HG03097 (cell line): ENCODE measurements at regions not wholly inside any gene's neighbourhood (a gene's known extent, or its start where the extent isn't known, plus 50 kb on each side); places are given as distances from the start of the nearest gene placed in this dataset.

Experiments used
- ATAC-seq: cut with Tn5 transposase; IDR thresholded peaks from one replicate; pipeline ENCODE4 v1.9.1; 2021; ENCODE audit not compliant: unreplicated experiment, low FRiP score

DNA sequence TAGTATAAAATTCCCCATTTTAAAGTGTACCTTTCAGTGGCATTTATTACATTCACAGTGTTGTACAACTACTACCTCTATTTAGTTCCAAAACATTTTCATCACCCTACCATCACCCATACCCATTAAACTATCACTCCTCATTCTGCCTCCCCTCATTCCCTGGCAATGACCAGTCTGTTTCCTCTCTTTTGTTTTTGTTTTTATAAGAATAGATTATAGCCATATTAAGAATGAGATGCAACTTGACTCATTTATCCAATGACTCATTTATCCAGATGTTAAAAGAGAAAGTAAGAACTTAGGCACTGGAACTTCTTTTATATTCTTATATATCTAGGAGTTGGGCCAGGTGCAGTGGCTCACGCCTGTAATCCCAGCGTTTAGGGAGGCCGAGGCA is 156.3 kb downstream of the FAT3 start:
- ATAC-seq: no peak

DNA sequence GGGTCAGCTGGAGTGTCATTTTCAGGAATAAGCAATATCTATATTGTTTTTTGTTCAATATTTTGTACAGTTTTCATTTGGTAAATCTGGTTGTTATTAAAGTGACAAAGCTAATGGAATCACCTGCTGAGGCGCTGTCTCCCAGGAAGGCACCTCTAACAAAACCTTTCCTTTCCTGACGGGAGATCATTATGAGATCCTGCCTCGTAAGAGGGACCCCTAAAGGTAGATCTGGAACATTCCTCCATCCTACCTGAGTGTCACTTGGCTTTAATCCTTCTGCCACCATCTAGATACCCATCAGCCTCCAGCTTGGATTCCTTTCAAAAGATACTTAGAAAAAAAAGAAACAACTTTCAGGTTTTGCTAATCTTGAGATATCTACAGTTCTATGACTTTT is 157.7 kb downstream of the FAT3 start:
- ATAC-seq: no peak

DNA sequence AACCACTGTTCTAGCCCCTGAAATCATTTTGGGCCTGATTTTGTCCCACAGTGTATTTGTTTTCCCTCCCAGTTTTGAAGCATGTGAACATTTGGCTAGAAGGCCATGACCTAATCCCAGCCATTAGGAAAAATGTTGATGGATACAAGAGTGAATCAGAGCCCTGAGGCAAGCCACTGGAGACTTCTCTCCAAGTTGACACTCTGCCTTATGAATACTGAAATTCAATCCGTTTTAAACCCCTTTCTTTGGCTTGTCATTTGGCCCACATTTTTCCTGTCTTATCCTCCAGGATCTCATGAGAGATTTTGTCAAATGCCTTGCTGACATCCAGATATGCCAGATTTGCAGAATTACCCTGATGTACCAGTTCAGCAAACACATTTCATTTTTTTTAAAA is 158.8 kb downstream of the FAT3 start:
- ATAC-seq: no peak

DNA sequence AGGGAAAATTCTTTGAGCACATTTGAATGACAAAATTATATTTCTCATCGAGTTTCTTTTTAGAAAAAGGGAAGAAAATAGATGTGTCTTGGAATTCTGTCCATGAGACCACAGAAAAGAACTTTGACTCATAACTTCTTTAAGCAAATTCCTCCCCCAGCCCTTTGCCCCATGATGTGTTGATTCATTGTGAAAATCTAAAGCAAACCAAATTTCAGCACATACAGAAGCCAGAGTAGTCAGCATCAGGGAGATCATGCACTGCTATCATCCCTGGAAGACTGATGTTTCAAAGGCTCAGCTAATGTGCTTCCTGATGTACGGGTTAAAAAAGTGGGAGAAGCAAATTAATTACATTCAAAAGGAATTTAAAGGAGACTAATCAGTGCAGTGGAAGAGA is 159.7 kb downstream of the FAT3 start:
- no peak for ATAC-seq

DNA sequence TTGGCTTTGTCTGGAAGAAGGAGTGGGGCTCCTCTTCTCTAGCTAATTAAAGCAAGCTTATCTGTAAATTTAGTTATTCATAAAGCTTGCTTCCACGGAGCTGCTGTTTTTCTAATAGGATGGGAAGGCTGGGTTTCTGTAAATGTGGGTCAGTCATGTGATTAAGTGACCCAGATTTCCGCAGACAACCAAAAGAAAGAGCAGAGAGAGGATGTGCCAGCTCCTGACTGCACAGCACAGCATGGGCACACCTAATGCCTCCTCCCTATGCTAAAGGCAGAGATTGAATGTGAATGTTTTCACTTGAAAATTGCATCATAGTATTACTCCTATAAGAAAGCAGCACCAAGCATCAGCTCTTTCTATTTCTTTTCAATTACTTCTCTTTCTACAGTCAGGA is 160.2 kb downstream of the FAT3 start:
- ATAC-seq: no peak

DNA sequence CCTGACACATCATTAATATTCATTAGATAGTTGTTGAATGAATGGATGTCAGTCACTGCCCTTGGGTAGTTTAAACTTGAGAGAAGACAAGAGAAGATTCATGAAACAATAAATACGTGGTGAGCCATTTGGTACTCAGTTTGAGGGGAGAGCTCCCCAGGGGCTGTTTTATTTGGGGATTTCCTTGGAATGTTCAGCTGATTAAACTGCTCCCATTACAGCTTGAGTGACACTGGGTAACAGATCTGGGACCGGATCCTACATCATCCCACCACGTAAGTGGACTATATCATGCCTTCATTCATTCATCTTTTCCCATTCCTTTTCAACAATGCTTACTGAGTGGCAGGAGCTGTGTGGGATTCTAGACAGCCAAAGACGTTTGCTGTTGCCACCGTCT is 162.0 kb downstream of the FAT3 start:
- no peak for ATAC-seq

DNA sequence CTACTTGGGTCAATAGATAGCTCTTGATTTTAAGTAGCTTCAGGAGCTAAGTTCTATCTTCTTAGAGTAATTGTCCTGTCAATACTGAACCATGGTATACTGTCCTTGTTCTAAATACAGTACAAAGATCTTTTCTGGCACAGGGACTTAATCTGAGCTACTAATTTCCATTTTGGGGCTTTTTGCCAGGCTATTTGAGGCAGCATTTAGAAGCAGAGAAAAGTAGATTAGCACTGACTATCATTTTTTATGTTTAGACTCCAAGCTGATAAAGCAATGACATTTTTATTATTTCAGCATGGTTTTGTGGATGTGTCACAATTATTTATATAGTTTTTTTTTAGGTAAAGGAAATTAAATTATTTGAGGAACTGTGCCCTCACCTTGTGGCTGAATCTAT is 163.2 kb downstream of the FAT3 start:
- ATAC-seq: no peak

DNA sequence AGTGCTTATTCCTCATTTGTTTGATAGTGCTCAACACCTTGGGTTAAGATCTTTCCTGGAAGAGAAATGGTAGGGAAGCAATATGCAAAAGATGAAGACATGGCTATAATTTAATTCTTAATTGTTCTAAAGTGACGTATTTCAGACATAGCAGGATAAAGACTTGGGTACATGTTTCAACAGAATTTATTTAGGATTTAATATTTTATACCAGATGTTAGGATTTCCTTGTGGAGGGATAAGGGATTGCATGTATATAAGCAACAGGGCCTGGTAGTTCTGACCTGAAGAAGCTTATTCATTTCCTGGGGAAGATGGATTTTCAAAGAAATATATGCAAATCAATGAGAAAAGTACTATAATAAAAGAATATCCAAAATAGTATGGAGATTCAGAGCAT is 163.8 kb downstream of the FAT3 start:
- no peak for ATAC-seq

DNA sequence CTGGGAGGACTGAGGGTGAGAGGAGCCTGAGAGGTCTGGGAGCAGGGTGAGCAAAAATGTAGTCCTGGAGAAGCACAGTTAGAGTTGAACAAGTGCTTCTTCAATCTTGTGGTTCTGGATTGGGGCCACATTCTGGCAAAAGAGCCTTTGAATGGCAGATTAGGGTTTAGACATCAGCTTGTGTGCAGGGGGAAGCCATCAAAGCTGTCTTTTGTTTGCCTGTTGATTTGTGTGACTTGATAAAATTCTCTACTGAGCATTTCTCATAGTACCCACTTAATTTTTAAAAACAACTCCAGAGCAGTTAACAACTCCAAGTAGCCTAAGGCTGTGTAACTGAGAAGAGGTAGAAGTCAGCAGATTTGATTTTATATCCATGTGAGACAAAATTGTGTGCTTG is 166.2 kb downstream of the FAT3 start:
- ATAC-seq: no peak

DNA sequence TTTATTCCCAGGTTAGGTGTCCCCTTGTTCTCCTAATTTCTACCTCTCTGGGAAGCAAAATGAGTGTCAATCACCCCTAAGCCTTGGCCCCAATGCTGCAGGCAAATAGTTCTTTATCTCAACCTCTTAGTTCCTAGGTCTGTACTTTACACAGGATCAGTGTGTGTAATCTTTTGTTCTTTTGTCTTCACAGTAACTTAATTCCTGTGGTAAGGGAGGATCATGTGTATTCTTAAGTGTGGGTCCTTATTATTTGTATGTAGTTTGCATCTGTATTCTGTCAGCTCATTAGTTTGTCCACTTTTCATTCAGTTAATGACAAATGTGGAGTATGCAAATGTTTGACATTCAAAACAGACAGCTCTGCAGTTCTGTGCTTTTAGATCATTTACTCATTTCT is 166.7 kb downstream of the FAT3 start:
- no peak for ATAC-seq

DNA sequence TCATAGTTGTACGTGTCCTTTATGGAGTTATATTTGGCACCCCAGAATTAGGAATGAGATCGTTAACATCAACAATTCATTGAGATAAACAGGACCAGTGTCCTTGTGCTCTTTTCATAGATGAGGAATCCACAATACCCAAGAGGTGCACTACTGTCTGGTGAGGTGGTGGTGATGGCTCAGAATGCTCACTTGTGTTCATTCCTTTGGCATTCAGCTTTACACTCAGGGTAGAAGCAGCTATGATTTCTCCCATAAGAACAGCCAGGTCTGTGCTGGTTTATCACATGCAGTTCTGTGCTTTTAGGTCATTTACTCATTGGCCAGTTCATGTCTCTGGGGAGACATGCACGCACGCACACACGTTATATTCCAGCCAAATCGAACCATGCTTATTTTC is 167.2 kb downstream of the FAT3 start:
- ATAC-seq: no peak

DNA sequence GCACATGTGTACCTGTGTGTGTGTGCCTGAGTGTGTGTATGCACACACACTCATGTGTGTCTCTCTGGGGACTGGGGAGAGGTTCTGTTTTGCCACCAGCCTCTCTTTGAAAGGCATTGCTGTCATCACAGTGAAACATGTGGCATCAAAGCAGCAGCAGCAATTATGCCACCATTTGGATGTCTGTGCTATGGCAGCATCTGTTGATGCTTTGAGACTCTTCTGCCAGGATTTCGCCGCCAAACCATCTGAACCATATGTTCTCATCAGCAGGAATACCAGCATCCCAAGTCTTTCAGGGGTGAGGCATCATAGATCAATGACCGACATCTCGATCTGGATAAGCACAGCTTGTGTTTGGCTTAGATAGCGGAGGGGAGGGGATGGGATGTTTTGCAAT is 168.6 kb downstream of the FAT3 start:
- no peak for ATAC-seq

DNA sequence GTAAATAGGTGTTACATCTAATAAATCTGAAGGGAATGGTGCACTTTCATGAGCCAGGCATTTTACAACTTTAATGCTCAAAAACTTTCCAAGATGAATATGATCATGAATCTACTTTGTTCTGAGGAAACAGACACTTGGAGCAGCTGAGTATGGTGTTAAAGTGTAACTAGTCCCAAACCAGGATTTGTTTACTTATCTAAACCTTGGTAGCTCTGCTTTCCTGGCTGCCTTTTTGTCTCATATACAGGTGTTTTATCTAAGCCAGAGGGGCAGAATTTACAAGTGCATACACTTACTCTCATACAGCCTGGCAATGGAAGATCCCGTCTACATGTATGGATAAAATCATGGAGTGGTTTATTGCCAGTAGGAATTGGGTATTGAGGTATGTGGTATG is 171.5 kb downstream of the FAT3 start:
- no peak for ATAC-seq

DNA sequence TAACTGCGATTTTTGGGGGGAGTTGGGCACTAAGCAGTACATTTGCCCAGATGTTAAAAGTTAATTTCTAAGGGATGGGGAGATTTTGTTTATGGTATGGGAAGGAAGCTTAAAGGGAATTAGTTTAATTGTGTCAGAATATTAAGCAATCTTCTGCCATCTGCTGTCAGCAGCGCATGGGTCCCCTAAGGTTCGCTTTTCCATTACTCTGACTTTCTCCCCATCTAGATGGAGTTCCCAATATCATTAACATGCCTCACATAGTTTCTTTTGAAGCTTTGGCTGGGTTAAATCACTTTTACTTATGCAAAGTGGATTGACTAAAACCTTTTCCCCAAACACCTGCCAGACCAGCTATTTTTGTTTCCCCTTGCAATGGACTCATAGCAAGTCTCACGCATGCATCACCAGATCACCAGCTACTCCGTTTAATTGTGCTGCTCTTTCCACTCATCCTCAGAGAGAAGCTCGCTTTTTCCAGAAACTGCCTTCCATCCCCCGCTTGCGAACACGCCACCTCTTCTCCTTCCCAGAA is 172.7 kb downstream of the FAT3 start:
- ATAC-seq: no peak

DNA sequence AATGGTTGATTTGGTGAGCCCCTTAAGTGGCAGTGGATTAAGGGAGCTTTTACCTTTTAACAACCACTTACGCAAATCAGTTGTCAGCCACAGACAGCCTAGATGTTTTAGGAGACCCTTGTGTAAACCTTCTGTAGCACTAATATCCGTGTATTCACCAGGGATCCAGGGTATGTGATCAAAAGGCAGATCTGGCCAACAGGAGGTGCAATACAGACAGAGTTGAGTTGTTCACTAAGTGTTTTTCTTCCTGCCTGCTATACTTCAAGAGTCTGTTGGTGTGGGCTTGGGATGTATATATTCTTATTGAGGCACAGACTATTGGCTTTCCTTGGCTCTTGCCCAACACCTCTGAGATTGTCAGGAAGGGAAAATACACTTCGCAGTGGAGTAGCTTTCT is 175.1 kb downstream of the FAT3 start:
- ATAC-seq: no peak

DNA sequence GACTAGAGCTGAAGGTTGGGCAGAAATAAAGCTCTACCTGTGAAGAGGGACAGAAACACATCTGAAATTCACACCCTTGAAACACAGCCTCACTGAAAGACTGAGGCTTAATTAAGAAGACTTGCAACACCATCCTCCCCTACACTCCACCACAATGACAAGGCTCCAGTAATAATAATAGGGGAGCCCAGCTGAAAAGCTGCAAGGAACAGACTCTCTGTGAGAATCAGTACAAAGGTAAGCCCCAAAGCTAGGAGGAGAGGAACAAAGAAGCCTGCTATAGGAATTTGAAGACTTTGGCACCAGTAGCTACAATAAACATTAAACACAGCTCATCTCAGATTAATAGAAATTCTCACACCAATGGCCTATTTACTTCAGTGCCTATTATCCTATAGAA is 176.9 kb downstream of the FAT3 start:
- no peak for ATAC-seq

DNA sequence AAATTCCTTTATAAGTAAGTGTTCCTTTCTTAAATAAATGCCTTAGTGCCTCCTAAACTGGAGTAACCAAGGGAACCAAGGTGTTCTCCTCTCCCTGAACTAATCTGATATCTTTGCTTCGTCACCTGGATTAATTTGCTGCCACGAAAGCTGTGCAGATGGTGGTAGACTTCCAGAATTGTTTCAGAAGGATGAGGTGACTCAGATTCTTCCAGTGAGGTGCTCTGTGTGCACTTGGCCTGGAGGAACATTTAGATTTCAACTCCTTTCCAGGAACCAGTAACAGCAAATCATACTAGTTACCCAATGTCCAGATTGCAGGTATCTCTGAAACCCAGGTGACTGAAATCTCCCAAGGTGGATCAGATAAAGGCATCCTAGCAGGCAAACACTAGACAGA is 181.9 kb downstream of the FAT3 start:
- no peak for ATAC-seq

DNA sequence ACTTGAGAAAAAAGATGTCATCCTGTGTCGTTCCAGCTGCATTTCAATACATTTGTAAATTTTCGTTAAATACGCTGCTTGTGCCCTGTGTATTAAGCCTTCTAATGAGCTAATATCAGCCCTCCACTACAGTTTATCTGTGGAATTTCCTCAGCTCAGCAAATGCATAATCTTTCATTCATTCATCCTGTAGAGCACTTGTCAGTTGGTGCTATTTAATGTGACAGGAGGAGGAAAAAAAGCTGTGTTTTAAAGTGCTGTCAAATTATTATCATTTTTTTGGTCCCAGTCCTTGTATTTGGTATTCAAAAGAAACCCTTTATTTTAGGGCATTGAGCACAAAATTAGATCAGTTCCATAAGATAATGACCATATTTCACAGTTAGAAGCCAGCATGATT is 184.7 kb downstream of the FAT3 start:
- ATAC-seq: no peak

DNA sequence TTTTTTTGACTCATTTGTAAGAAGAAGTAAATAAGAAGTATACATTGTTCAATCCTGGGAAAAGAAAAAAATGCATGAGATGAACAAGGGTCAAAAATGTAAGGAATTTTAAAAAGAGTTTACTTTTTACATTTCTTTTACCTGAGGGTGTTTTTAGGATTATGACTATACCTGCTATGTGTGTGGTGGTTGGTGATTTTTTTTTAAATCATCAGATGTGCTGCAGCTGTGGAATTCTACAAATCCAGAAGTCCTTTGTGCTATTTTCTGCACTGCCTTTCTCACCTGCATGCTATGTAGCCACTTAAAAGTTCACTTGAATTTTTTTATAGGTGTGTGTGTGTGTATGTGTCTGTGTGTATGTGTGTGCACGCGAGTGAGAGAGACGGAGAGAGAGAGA is 185.3 kb downstream of the FAT3 start:
- ATAC-seq: no peak

DNA sequence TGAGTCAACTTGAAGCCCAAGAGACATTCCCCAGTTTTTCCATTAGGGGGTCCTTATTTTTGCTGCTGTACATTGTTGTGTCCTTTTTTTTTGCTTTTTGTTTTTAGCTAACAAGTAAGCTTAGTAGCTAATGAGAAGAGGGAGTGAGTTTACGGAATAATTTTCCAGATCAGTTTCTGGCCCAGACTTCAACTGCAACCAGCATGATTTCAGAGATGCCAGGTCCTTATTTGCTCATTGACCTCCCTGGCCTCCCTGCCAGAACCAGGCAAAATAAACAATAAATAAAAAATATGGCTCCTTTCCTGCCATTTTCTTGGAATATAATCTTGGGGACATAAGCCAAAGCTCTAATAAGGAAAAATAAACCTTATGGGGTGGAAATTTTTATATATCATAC is 185.9 kb downstream of the FAT3 start:
- no peak for ATAC-seq

DNA sequence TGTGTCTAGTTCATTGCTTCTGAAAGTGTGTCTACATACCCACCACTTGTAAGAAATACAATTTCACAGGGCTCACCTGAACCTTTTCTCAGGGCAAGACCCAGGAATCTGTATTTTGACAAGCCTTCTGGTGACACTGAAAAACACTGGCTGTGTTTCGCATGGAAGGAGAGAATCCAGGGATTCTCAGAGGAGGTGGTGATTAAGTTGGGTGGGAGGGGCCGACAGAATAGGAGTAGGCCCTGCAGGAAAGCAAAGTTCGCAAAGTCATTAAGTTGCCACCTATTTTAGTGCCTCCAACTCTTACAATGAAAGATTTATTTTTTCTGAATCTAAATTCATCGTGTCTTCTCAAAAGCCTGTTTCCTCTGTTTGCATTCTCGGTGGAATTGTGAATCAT is 186.8 kb downstream of the FAT3 start:
- ATAC-seq: no peak

DNA sequence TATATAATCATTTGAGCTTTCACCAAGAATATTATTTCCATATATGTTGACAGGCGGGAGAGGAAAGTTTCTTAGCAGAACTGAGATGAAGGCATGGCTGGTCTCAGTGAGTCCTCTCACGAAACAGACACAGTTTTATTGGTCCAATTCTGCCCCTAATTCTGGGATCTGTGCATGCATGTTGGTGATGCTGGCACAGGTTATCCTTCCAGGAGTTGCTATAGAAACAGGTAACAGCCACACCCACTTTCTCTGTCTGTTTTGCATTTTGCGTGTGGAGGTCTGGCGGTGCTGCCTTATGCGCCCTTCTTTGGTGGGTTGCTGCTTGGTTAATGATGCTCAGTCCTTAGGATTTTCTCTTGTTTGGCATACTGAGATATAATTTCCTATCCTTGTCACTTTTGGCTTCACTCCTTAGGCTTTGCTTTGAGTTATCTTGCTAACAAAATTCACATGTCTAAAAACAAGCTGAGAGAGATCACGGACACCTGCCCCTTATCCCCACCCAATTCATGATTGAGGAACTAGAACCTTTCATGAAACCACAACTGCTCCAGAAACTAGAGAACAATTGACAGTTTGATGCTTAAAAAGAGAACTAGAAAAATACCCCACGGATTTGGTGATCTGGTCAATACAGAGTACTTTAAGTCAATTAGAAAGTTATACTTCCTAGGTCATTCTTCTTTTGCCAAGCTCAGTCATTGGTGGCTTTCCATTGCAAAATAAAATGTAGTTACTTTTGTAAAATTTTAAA is 189.3 kb downstream of the FAT3 start:
- peak; percentile 88 for ATAC-seq
